OCI-LY3 (cell line): ENCODE measurements at regions not wholly inside any gene's neighbourhood (a gene's known extent, or its start where the extent isn't known, plus 50 kb on each side); places are given as distances from the start of the nearest gene placed in this dataset.

Source experiments
- EZH2phosphoT487 ChIP-seq: fragments of 200-600 bp; shearing (Covaris generic); IDR thresholded peaks from 2 replicates; pipeline ENCODE4 v1.6.1; 2018; ENCODE audit warnings: antibody characterized with exemption, mixed run types, low read depth
- TF ChIP-seq, protein P1 (sequence below): fragments of 200-600, 300-600 bp; sonication (generic); IDR thresholded peaks from 2 replicates; pipeline ENCODE4 v1.5.1; 2014; ENCODE audit warnings: antibody characterized with exemption, low read length, low read depth

DNA sequence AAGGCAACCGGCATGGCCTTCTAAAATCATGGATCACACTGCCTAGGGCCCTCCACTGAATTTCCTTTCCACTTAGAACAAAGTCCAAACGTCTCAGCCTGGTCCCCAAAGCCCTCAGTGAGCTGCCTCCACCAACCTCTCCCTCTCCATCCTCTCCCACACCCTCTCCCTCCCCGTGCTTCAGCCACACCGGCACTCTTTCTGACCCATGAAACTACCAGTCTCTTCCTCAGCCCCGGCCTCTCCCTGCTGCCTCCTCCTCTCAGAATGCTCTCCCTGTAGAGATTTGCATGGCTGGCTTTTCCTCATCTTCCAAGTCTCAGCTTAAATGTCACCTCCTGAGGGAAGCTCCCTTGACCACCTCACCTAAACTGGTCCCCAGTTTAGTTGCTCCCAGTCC is 219.0 kb upstream of the ZMIZ1 start:
- TF ChIP-seq EZH2phosphoT487 = no peak
- TF ChIP-seq, protein P1, sequence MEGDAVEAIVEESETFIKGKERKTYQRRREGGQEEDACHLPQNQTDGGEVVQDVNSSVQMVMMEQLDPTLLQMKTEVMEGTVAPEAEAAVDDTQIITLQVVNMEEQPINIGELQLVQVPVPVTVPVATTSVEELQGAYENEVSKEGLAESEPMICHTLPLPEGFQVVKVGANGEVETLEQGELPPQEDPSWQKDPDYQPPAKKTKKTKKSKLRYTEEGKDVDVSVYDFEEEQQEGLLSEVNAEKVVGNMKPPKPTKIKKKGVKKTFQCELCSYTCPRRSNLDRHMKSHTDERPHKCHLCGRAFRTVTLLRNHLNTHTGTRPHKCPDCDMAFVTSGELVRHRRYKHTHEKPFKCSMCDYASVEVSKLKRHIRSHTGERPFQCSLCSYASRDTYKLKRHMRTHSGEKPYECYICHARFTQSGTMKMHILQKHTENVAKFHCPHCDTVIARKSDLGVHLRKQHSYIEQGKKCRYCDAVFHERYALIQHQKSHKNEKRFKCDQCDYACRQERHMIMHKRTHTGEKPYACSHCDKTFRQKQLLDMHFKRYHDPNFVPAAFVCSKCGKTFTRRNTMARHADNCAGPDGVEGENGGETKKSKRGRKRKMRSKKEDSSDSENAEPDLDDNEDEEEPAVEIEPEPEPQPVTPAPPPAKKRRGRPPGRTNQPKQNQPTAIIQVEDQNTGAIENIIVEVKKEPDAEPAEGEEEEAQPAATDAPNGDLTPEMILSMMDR = no peak
